Hepatic stellate cell (primary cell): ENCODE measurements at regions not wholly inside any gene's neighbourhood (a gene's known extent, or its start where the extent isn't known, plus 50 kb on each side); places are given as distances from the start of the nearest gene placed in this dataset.
A peak's percentile ranks its signal among the peaks of the same experiment; 100 is the strongest.
"Not testable (repeated sequence)": the region's sequence is repeated elsewhere in the genome, so short reads cannot be mapped to it uniquely, and the experiment has no call there.

ENCODE experiments used
- DNase-seq: peaks from one replicate; pipeline ENCODE4 v3.0.0; 2011; ENCODE audit warnings: low spot score

DNA sequence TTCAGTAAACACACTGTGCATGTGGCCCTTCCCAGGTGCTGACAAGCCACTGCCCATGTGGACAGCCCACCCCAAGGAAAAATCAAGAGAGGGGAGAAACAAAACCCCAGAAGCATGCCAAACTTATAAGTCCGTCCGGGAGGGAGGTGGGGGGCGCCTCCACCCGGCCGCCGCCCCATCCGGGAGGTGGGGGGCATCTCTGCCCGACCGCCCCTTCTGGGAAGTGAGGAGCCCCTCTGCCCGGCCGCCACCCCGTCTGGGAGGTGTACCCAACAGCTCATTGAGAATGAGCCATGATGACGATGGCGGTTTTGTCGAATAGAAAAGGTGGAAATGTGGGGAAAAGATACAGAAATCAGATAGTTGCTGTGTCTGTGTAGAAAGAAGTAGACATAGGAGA lies 53.8 kb upstream of the C2CD4B start:
- DNase-seq: no peak

DNA sequence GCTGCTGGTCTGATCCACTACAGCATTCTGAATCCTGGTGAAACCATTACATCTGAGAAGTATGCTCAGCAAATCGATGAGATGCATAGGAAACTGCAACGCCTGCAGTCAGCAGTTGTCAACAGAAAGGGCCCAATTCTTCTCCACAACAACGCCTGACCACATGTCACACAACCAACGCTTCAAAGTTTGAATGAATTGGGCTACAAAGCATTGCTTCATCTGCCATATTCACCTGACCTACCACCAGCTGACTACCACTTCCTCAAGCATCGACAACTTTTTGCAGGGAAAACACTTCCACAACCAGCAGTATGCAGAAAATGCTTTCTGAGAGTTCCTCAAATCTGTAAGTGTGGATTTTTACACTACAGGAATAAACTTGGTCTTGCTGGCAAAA lies 54.7 kb upstream of the C2CD4B start:
- no peak for DNase-seq

DNA sequence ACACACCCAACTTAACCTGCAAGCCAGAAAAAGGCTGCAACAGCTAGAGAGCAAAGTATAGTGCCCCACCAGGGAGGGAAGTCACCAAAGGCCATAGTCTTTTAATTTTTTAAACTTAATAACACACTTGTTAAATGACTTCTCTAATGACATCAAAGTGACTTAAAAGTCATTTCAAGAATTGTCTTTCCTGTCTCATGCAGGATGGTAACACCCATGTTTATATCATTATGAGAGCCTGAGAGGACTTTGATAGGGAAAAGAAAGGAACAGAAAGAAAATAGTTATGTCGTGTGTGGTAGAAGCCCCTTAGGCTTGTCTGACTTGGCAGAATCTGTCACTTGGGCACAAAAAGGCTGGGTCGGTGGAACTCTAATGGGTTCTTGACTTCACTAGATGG lies 57.9 kb upstream of the C2CD4B start:
- no peak for DNase-seq

DNA sequence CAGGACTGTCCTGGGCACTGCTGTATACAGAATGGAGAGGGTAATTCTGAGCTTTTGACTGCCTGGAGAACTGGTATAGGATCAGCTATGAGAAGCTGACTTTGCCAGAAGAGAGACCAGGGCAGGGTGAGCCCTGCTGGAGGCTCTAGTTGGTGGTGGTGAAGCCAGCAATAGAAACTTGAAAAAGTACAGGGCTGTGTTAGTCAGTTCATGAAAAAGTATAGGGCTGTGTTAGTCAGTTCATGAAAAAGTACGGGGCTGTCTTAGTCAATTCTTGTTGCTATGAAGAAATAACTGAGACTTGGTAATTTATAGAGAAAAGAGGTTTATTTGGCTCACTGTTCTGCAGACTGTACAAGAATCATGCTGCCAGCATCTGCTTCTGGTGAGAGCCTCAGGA lies 63.5 kb upstream of the C2CD4B start:
- DNase-seq: no peak

DNA sequence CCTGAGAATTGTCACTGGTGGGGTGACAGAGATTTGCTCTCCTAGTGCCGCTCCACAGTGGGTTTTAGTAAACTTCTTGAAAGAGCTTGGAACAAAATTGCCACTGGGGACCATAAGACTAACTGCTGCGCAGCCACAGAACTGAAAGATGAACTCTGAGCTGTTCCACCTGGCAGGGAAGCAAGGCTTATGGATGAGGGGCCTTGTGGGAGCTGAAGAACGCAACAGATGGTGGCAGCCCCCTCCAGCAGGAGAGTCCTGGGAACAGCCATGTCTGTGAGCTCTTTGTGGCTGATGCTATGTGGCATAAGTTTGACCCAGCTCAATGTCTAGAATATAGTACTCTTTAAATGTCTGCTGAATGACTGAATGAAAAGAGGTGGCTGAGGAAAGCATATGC lies 66.8 kb upstream of the C2CD4B start:
- DNase-seq: no peak

DNA sequence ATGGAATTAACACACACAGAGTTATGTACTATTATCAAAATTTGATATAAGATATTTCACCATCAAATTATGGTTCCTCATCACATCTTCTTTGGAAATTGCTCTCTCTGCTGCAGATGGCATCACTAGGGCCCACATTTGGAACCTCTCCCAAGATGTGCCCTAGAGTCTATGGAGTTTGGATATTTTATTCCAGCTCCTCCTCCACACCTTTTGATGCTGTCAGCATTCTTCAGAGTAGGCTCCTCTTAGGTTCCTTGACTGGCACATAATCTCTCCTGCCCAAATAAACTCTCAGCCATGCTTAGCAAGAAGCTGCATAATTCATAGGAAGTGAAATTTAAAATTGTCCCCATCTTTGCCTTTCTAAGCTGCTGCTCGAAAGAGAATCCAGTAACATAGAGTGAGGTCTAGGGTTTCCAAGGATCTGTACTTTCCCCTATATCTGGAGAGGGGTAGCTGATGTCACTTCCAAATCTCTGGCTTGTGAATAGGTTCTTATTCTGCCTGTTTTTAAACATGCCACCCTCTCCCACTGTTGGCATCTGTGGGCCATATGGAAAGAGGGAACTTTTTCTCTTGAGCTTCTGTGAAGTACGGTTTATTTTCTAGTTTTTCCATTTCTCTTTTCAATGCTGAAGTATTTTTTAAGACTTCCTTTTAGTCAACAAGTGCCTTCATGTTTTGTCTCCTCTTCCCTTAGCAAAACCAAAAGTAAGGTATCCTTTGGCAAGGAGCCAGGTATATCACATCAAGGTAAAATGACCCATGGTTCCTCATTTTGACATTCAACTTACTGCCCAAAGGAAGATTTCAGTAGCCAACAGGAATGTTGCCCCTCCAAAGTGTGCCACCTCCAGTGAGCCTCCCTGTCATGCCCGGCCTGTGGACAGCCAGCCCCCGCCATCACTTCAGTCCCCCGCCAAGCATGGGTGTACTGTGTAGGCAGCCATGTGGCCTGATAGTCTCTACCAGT lies 75.3 kb upstream of the C2CD4B start:
- DNase-seq: no peak

DNA sequence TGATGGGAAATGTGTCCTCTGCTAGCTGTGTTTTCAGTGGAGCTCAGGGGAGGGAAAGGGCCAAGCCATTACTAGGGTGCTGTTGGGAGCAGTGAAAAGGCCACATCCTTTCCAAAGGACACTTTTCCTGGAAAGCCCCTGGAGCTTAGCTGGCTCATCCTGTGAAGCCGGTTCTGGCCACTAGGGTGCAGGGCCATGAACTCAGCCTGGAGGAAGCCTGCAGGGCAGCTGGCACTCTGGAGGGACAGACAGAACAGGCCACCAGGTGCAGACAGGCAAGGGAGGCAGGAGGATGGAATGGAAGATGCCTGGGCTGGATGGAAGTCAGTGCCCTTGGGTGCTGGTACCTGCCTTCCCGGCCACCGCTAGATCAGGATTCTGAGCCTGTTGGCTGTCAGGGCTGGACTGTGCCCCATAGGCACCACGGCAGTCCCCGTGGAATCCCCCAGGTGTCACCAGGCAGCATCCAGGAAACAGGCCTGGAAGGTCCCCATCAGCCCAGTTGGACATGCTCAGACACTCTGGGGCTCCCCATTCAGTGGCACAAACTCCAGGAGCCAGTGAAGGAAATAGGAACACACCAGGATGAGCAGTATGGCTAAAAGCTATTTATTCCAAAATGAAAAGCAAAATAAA lies 76.2 kb upstream of the C2CD4B start:
- no peak for DNase-seq

DNA sequence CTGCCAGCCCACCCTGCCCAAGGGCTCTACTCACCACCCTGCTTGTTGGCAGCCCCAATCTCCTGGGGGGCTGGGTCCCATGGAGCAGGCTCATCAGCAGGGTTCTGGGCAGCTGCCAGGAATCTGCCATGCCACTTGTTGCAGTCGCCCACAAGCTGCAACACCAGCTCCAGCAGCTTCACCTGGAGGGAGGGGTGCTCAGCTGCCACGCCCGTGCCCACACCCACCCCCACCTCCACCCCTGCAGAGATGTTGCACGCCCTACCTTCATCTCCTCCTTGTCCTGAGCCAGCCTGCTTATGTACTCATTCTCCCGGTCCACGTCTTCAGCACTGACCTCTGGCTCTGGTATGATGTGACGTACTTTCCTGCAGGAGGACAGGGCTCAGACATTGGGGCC lies 77.9 kb upstream of the C2CD4B start:
- DNase-seq: no peak

DNA sequence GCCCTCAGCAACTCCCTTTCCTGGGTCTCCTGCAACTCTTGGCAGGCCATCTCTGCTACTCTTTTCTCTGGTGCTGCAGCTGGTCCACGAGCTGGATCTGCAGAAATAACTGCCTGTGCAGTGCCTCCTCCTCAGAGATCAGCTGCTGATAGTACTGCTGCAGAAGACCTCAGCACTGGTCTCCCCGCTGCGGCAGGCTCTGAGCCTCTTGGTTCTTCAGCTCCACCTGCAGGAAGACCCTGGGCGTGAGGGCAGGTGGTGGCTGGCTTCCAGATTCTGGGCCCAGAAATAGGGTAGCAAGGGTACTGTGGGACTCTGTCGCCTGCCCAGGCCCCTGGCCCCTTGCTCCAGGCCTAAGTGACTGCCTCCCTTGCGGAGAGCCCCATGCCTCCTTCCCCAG lies 79.7 kb upstream of the C2CD4B start:
- DNase-seq: no peak

DNA sequence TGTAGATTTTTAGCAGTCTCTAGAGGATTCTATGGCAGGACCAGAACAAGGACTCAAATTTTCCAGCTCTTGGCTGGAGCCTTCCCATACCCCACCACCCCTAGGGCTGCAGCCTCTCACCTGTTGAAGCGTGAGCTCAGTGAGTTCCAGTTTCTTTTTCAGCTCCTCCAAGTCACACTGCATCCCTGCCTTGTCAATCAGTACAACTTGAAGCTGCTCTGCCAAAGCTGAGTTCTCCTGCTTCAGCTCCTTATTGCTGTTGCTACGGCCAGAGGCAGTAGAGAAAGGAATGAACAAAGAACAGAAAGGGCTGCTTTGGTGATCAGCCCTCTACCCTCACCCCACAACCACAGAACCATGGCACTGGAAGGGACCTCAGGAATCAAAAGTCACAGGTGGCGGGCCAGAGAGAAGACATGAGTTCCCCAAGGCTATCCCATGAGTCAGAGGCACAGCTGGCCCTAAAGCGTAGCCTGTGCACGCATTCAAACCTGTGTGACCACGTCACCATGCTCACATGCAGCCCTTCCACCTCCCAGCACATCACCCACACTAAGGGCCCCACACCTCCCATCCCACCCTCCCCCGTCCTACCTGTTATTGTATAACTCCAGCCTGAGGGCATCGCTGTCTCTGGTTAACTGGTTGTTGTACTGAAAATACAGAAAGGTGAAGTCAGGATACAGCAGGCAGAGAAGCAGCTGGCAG lies 83.3 kb upstream of the C2CD4B start:
- DNase-seq: no peak

DNA sequence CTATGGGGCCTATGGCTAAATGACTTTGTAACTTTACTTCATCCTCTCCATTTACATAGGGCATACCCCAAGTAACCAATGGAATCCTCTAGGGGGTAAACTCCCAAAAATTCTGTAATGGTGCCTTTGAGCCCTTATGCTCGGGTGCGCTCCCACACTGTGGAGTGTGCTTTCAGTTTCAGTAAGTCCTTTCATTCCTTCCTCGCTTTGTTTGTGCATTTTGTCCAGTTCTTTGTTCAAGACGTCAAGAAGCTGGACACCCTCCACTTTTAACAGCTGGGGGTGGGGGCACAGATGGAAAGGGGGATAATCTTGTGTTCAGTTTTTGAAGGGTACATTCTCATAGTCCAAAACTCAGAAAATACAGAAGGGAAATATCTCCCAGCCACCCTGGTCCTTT lies 84.4 kb upstream of the C2CD4B start:
- DNase-seq: no peak

DNA sequence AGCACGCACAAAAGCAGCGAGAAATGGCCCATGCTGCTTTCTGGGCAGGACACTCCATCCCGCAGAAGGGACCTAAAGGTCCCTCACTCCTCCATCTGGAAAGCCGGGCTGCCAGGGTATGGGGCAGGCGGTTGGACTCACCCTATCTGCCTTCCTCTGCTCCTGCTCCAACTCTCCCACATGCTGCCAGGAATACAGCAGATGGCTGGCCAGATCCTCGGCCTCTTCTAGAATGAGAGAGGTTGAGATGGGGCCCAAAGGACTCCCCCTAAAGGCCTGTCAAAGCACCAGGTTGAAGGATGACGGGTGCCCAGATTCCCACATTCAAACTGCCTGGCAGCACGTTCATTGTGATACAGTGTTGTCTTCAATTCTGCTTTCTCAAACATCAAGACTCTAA lies 85.1 kb upstream of the C2CD4B start:
- no peak for DNase-seq

DNA sequence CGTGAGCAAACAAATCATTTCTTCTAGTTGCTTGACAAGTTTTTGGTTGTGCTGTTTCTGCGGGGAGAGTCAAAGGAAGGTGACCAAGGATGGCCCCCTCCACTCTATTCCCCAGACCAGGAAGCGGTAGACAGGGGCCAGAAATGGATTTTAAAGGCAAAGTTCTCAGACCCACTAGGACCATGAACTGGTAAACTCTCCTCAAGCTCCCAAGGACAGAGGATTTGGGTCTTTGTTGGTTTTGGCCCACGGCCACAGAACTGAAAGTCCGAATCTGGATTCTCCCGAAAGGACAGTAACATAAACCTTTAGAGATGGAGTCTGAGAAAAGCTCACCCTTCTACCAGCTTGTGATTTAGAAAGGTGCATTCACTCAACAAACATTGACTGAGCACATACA lies 85.9 kb upstream of the C2CD4B start:
- DNase-seq: no peak

DNA sequence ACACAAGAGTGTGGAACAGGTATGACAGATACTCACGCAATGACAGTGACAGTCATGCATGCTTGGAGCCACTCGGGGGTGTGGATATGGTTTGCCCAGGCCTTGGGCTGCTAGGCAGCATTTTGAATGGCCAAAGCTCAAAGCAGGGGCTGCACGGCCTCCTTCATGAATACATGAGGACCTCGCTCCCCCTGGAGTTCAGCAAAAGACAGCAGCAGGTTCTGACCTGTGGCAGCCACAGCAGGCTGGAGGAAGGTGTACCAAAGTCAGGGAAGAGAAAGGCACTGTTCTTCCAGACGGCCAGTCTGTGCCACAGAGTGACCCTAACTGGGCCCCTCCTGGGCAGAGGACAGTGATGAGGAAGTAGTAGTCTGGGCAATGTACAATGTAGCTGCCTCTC lies 88.2 kb upstream of the C2CD4B start:
- no peak for DNase-seq

DNA sequence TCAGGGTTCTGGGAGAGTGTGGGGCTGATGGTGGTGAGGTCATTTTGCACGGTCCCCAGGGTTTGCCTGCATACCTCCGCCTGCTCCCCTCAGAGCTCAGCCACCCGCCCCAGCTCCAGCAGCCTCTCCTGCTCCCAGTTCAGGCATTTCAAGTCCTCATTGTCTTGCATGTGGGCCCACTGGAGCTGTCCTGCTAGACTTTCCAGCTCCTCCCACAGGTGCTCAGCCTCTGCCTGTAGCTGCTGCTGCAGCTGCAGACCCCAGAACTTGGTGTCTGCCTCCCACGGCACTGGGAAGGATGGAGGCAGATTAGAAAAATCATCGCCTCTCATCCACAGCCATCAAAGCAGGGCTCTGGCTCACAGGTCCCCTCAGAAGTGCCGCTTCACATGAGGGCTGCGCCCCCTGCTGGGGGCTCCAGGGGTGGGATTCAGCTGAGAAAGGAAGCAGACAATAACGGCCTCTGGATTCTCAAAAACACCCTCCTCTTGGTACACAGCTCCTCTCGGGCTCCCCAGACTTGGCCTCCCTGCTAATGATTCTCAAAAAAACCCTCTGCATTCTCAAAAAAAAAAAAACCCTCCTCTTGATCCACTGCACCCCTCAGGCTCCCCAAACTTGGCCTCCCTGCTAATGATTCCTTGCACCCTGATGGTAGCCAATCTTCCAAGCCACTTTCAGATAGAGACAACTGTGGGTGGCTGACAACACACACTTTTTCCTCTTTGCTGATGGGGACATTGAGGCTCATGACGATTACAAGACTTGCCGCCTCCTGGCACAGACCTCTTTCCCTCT lies 89.3 kb upstream of the C2CD4B start:
- DNase-seq: peak; percentile 48

DNA sequence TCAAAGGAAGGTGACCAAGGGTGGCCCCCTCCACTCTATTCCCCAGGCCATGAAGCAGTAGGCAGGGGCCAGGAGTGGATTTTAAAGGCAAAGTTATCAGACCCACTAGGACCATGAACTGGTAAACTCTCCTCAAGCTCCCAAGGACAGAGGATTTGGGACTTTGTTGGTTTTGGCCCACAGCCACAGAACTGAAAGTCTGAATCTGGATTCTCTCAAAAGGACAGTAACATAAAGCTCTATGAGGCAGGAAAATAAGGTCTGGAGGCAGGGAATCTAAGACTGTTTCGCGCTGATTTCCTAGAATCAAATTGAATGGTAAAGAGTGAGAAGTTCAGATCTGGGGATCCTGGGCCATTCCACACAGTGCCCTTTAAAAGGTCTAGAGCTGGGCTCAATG lies 91.3 kb upstream of the C2CD4B start:
- DNase-seq: not testable (repeated sequence)

DNA sequence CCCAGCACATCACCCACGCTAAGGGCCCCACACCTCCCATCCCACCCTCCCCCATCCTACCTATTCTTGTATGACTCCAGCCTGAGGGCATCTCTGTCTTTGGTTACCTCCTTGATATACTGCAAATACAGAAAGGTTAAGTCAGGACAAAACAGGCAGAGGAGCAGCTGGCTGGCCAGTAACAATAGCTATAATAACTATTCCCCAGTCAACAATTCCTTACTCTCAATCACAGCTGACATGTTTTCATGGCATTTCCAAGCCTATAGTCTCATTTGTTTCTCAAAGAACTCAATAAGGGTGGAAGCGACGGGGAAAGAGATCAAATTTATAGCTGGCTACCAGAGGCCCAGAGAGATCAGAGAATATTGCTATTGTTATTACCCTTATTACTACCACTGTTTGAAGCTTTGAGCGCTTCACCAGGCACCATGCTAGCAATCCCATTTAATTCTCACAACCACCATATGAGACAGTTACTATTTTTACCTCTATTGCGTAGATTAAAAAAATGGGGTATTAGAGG lies 93.0 kb upstream of the C2CD4B start:
- DNase-seq: no peak

DNA sequence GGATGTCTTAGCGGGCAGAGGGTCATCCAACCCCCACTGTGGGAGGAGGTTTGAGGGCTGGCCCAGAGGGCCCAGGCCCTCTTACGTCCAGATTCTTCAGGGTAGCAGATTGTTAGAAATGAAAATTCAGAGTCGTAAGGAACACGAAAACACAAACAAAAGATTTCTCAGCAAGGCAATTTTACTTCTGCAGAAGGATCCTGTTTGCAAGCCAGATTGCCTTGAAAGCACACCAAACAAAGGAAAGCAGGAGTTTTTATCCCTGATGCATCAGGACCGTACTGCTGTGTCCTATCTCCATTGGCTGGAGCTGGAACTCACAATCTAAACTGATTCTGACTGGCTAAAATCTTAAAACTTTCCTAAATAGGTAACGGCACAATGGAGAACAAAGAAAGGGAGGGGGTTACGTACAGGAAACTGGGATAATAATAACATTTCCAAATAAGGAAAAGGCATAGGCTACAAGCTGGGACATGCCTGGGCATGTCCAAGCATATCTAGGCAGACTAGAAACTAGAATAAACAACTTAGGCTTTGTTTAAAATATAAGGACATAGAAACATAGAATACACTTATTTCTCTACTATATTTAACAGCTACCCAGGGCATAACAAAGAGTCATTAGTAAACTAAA lies 97.3 kb upstream of the C2CD4B start:
- no peak for DNase-seq

DNA sequence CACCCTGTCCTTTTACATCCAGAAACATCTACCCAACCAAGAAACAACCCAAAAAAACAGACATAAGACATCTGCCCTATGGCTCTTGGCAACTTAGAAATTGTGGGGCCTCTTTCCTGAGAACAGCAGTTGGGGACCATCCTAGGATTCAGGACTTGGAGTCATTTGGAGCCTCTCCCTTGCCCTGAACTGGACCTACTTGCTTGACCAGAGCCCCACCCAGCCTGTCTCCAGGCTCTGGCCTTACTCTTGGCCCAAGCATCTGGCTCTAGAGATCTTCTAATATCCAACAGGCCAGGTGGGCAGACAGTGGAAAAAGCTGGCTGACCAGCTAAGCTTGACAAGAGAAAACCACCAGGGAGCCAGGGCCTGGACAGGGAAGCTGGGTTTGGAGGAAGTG lies 99.1 kb upstream of the C2CD4B start:
- no peak for DNase-seq

DNA sequence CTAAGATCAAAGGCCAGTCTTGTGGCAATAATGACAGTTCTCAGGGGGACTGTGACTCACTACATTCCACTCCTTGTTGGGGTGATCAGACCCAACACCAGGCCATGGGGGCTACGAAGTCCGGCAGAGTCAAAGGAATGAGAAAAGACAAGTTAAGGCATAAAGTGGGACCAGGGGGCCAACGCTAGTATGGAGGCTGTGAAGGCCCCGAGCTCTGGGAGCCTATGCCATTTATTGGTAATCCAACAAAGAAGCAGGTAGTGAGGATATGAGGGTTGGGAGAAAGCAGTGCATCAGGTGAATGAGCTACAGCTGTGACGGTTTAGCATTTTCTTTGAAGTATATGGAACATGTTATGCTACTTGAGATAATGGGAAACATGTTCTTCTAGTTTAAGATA lies 104.4 kb upstream of the C2CD4B start:
- DNase-seq: no peak

DNA sequence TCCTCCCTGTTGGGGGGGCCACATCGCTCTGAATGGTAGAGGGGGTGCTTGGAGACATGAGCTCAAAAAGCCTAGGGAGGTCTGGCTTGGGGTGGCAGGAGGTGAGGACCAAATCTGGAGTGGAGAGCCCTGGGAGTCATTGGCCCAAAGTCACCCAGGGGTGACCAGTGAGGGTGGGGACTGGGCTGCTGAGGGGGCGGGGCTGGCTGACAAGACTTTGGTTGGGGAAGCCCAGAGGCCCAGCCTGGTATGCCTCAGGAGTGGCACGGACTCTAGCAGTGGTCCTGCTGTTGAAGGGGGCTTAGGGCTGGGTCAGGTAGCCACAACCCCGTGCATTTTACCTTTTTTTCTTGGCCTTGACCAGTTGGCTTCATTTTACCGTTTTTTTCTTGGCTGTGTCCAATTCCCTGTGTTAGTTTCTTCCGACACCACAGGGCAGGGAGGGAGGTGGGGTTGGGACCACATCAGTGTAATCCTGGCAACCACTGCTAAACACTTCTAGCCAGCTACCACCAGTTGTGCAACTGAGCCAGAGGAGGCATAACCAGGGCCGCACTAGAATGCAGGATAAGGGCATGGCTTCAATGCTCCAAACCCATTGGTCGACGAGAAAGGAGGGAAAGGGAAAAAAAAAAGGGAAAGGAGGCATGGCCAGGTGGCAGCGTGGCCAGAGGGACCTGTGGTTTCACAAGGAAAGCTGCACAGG lies 105.3 kb upstream of the C2CD4B start:
- no peak for DNase-seq
